H1 (cell line): ENCODE measurements at regions not wholly inside any gene's neighbourhood (a gene's known extent, or its start where the extent isn't known, plus 50 kb on each side); places are given as distances from the start of the nearest gene placed in this dataset.

Experiments used
- CTCF ChIA-PET: fragments of 300-600 bp; sonication (Branson Sonifier 250); formaldehyde crosslinking; loops from one replicate; lab custom pipeline; 2021; ENCODE audit not compliant: partially characterized antibody; lab: Charles Lee
- POLR2A ChIA-PET: fragments of 300-600 bp; sonication (Branson Sonifier 250); formaldehyde crosslinking; loops from one replicate; lab custom pipeline; 2021; ENCODE audit warnings: inconsistent platforms; ENCODE audit not compliant: partially characterized antibody; lab: Charles Lee
- DNase-seq, 2 experiments: peaks; one replicate each; pipeline versions ENCODE4 v3.0.0 to v3.0.0-alpha.2; 2010 to 2022; ENCODE audit warnings: low spot score in 2 of 2, low read depth in 1 of 2, mixed read lengths in 1 of 2
- FAIRE-seq: peaks from 2 replicates; lab custom pipeline; 2011; peaks lifted over from hg19 to GRCh38; lab: Jason Lieb, UNC
- H2AFZ ChIP-seq: 2 replicates; pipeline ENCODE4 v1.8.1; 2012; ENCODE audit warnings: low read length, inconsistent platforms
- H2AK5ac ChIP-seq: 2 replicates; pipeline ENCODE4 v1.6.1; 2013; ENCODE audit warnings: low read depth, low read length
- H2BK120ac ChIP-seq: replicated peaks from 2 replicates; pipeline ENCODE3; 2013; ENCODE audit warnings: low read depth, low read length, inconsistent platforms
- H2BK12ac ChIP-seq: 2 replicates; pipeline ENCODE4 v1.6.1; 2013; ENCODE audit warnings: low read depth, low read length
- H2BK15ac ChIP-seq: 2 replicates; pipeline ENCODE4 v1.6.1; 2013; ENCODE audit warnings: low read length
- H2BK20ac ChIP-seq: 2 replicates; pipeline ENCODE4 v1.6.1; 2013; ENCODE audit warnings: low read length
- H2BK5ac ChIP-seq: 2 replicates; pipeline ENCODE4 v1.6.1; 2013; ENCODE audit warnings: low read depth, low read length
- H3K14ac ChIP-seq: 2 replicates; pipeline ENCODE4 v1.6.1; 2013; ENCODE audit warnings: inconsistent platforms; ENCODE audit not compliant: insufficient read length
- H3K18ac ChIP-seq: 2 replicates; pipeline ENCODE4 v1.6.1; 2013; ENCODE audit warnings: low read length; ENCODE audit errors: extremely low read depth
- H3K23ac ChIP-seq: 2 replicates; pipeline ENCODE4 v1.6.1; 2013; ENCODE audit warnings: inconsistent platforms; ENCODE audit not compliant: insufficient read length
- H3K23me2 ChIP-seq: 2 replicates; pipeline ENCODE4 v1.6.1; 2013; ENCODE audit warnings: low read depth, low read length
- H3K27ac ChIP-seq: 2 replicates; pipeline ENCODE4 v1.6.1; 2011; ENCODE audit warnings: low read depth, low read length, inconsistent platforms
- H3K27me3 ChIP-seq, 4 experiments: replicated peaks in 1 of 4; 1 replicate in 1 of 4; 2 replicates in 3 of 4; pipeline versions ENCODE4 v1.6.1 to v1.8.1; 2011 to 2013; ENCODE audit warnings: low read length in 3 of 4, mild to moderate bottlenecking in 3 of 4, inconsistent platforms in 2 of 4, mixed read lengths in 2 of 4, moderate library complexity in 1 of 4; ENCODE audit not compliant: control insufficient read depth in 3 of 4, insufficient read depth in 3 of 4; ENCODE audit errors: extremely low read depth in 1 of 4
- H3K36me3 ChIP-seq, 4 experiments: 2 replicates each; pipeline versions ENCODE4 v1.6.1 to v1.8.1; 2011 to 2013; ENCODE audit warnings: mild to moderate bottlenecking in 4 of 4, low read length in 3 of 4, moderate library complexity in 2 of 4, control low read depth in 1 of 4, inconsistent platforms in 1 of 4; ENCODE audit not compliant: insufficient read depth in 4 of 4, control insufficient read depth in 2 of 4
- H3K4ac ChIP-seq: replicated peaks from 2 replicates; pipeline ENCODE3; 2013; ENCODE audit warnings: low read length, low read depth, mixed read lengths, inconsistent platforms; ENCODE audit not compliant: insufficient read length
- H3K4me1 ChIP-seq, 4 experiments: replicated peaks in 1 of 4; 1 replicate in 1 of 4; 2 replicates in 3 of 4; pipeline versions ENCODE4 v1.6.1 to v1.8.1; 2011 to 2013; ENCODE audit warnings: low read length in 3 of 4, inconsistent platforms in 2 of 4, mixed read lengths in 1 of 4; ENCODE audit not compliant: insufficient read depth in 4 of 4, control insufficient read depth in 3 of 4
- H3K4me2 ChIP-seq, 2 experiments: 2 replicates each; pipeline versions ENCODE4 v1.6.1 to v1.8.1; 2011 to 2013; ENCODE audit warnings: low read depth in 2 of 2, low read length in 2 of 2, control low read depth in 1 of 2, inconsistent platforms in 1 of 2, mild to moderate bottlenecking in 1 of 2; ENCODE audit not compliant: insufficient read depth in 1 of 2
- H3K4me3 ChIP-seq, 4 experiments: fragments of 200-600, 300-600 bp in 1 of 4; sonication (generic), shearing (Covaris generic), sonication (Bioruptor Twin) in 1 of 4; 2 replicates each; pipeline versions ENCODE4 v1.5.1 to v1.8.1; 2011 to 2016; ENCODE audit warnings: low read length in 4 of 4, low read depth in 3 of 4, control low read depth in 2 of 4, inconsistent platforms in 2 of 4, mild to moderate bottlenecking in 2 of 4, mixed read lengths in 1 of 4, moderate library complexity in 1 of 4; ENCODE audit not compliant: insufficient read depth in 2 of 4; ENCODE audit errors: extremely low read depth in 1 of 4
- H3K56ac ChIP-seq: replicated peaks from 2 replicates; pipeline ENCODE3; 2013; ENCODE audit warnings: low read depth, mild to moderate bottlenecking, mixed read lengths, low read length, inconsistent platforms; ENCODE audit not compliant: insufficient read length
- H3K79me1 ChIP-seq: 2 replicates; pipeline ENCODE4 v1.6.1; 2013; ENCODE audit warnings: low read depth, low read length, control low read depth
- H3K79me2 ChIP-seq, 2 experiments: 2 replicates each; pipeline versions ENCODE4 v1.6.1 to v1.8.1; 2012 to 2013; ENCODE audit warnings: low read length in 2 of 2, mild to moderate bottlenecking in 2 of 2, inconsistent platforms in 1 of 2; ENCODE audit not compliant: insufficient read depth in 2 of 2, control insufficient read depth in 1 of 2
- H3K9ac ChIP-seq, 4 experiments: replicated peaks in 1 of 4; 1 replicate in 1 of 4; 2 replicates in 3 of 4; pipeline versions ENCODE4 v1.6.1 to v1.8.1; 2011 to 2013; ENCODE audit warnings: low read depth in 3 of 4, low read length in 3 of 4, control low read depth in 2 of 4, mild to moderate bottlenecking in 2 of 4, moderate library complexity in 2 of 4, inconsistent platforms in 1 of 4; ENCODE audit errors: extremely low read depth in 1 of 4
- H3K9me3 ChIP-seq, 2 experiments: 2 replicates each; pipeline versions ENCODE4 v1.6.1 to v1.8.1; 2012 to 2013; ENCODE audit warnings: mild to moderate bottlenecking in 2 of 2, moderate library complexity in 2 of 2, control low read depth in 1 of 2, inconsistent platforms in 1 of 2, low read depth in 1 of 2, low read length in 1 of 2, mixed read lengths in 1 of 2; ENCODE audit not compliant: insufficient read depth in 2 of 2
- H4K20me1 ChIP-seq, 2 experiments: replicated peaks in 1 of 2; 2 replicates each; pipeline versions ENCODE3 to v1.8.1; 2011 to 2013; ENCODE audit warnings: inconsistent platforms in 2 of 2, low read length in 2 of 2, mild to moderate bottlenecking in 1 of 2; ENCODE audit not compliant: insufficient read depth in 2 of 2, control insufficient read depth in 1 of 2
- H4K5ac ChIP-seq: 2 replicates; pipeline ENCODE4 v1.6.1; 2013; ENCODE audit warnings: low read length, low read depth, mixed read lengths, inconsistent platforms; ENCODE audit not compliant: insufficient read length
- H4K8ac ChIP-seq: 2 replicates; pipeline ENCODE4 v1.8.0; 2013; ENCODE audit warnings: mild to moderate bottlenecking, moderate library complexity, low read length, inconsistent platforms; ENCODE audit not compliant: insufficient read depth; ENCODE audit errors: extremely low read depth
- H4K91ac ChIP-seq: replicated peaks from 2 replicates; pipeline ENCODE3; 2013; ENCODE audit warnings: low read length, mixed read lengths, inconsistent platforms; ENCODE audit not compliant: insufficient read length
- ATF2 ChIP-seq: IDR thresholded peaks from 2 replicates; pipeline ENCODE4 v1.6.1; 2012; ENCODE audit warnings: low read length, inconsistent platforms
- CBX8 ChIP-seq: fragments of 300-800, 300-1000 bp; sonication (generic); IDR thresholded peaks from 2 replicates; pipeline ENCODE4 v1.7.1; 2016; ENCODE audit warnings: low read depth, low read length, borderline replicate concordance
- CREB1 ChIP-seq: IDR thresholded peaks from 2 replicates; pipeline ENCODE4 v1.6.1; 2012; ENCODE audit warnings: inconsistent platforms
- EZH2 ChIP-seq: fragments of 200-600 bp; sonication (generic); IDR thresholded peaks from 2 replicates; pipeline ENCODE4 v1.7.1; 2012; ENCODE audit warnings: low read depth, mild to moderate bottlenecking, moderate library complexity, low read length, inconsistent platforms; ENCODE audit not compliant: severe bottlenecking
- PHF8 ChIP-seq: fragments of 200-600 bp; sonication (generic); conservative IDR thresholded peaks from 2 replicates; pipeline ENCODE4 v1.7.1; 2012; ENCODE audit warnings: low read depth, mild to moderate bottlenecking, inconsistent platforms, low read length, moderate library complexity
- POLR2A ChIP-seq, 2 experiments: IDR thresholded peaks; 1 replicate in 1 of 2; 2 replicates in 1 of 2; pipeline ENCODE4 v1.6.1; 2011; ENCODE audit warnings: low read depth in 2 of 2, low read length in 2 of 2, mild to moderate bottlenecking in 2 of 2; ENCODE audit errors: control extremely low read depth in 1 of 2
- RBBP5 ChIP-seq: IDR thresholded peaks from 2 replicates; pipeline ENCODE4 v1.7.1; 2012; ENCODE audit warnings: low read depth, mild to moderate bottlenecking, inconsistent platforms, low read length, moderate library complexity, borderline replicate concordance
- RNF2 ChIP-seq: fragments of 200-900, 300-1000 bp; sonication (generic); IDR thresholded peaks from 2 replicates; pipeline ENCODE4 v1.7.1; 2016; ENCODE audit warnings: borderline replicate concordance, low read depth, mild to moderate bottlenecking, antibody characterized with exemption, low read length; ENCODE audit not compliant: poor library complexity, severe bottlenecking; ENCODE audit errors: missing control alignments
- SIX5 ChIP-seq: IDR thresholded peaks from 2 replicates; pipeline ENCODE4 v1.6.1; 2011; ENCODE audit warnings: mild to moderate bottlenecking, low read depth, low read length
- SP1 ChIP-seq: IDR thresholded peaks from 2 replicates; pipeline ENCODE4 v1.6.1; 2011; ENCODE audit warnings: low read depth, low read length
- TAF7 ChIP-seq: optimal IDR thresholded peaks from 2 replicates; pipeline ENCODE3; 2011; ENCODE audit warnings: low read depth, mild to moderate bottlenecking, inconsistent platforms, low read length, moderate library complexity, borderline replicate concordance
- USF2 ChIP-seq: IDR thresholded peaks from 2 replicates; pipeline ENCODE4 v1.6.1; 2011; ENCODE audit warnings: low read length, improper control_type of control experiment
- WGBS, 2 experiments: shearing (Covaris generic) in 1 of 2; methylation state at CpG; one replicate each; pipeline versions ENCODE4 v1.1.6 to v1.1.7; 2013 to 2015; ENCODE audit warnings: low lambda C conversion rate in 2 of 2, mixed read lengths in 2 of 2, inconsistent platforms in 1 of 2, low coverage in 1 of 2, missing lambda C conversion rate in 1 of 2; ENCODE audit not compliant: insufficient replicate concordance in 2 of 2, insufficient coverage in 1 of 2, insufficient read length in 1 of 2; ENCODE audit errors: extremely low coverage in 1 of 2, missing lambda C conversion rate in 1 of 2; 5-methylcytosine and 5-hydroxymethylcytosine counted together

GRCh38 chr1:114270718-114271117 lies 117.0 kb upstream of the SYT6 start:
- Histone ChIP-seq H2AK5ac (no peak overlapping the region), H3K9me3 (no peaks in the 10 kb centered on the region), H4K8ac (no peak overlapping the region), H3K23me2 (no peaks in the 10 kb centered on the region), H3K27me3 (no peaks in the 10 kb centered on the region), H3K14ac (no peak overlapping the region), H3K18ac (no peak overlapping the region), H4K5ac (no peak overlapping the region), H3K79me1 (no peaks in the 10 kb centered on the region), H2BK20ac (no peak overlapping the region), H3K27ac (no peak overlapping the region), H3K56ac (no peak overlapping the region), H3K36me3 (no peaks in the 10 kb centered on the region), H4K91ac (no peak overlapping the region), H4K20me1 (no peaks in the 10 kb centered on the region), H3K4ac (no peak overlapping the region), H3K9ac (no peak overlapping the region), H3K23ac (no peak overlapping the region), H2BK12ac (no peak overlapping the region), H3K4me3 (no peak overlapping the region), H2AFZ (no peak overlapping the region), H3K79me2 (no peaks in the 10 kb centered on the region), H2BK120ac (no peak overlapping the region), H3K4me1 (no peaks in the 10 kb centered on the region), H2BK5ac (no peak overlapping the region), H2BK15ac (no peak overlapping the region), H3K4me2 (no peak overlapping the region)
- POLR2A ChIA-PET = no interaction called here
- 89% methylated on average over 2 of the region's 2 CpGs; no CpG with 5 or more reads in 1 of the 2 experiments for WGBS, 2 experiments
- DNase-seq = no peak
- CTCF ChIA-PET = interaction anchor here (0.9 to 4.1 kb wide), 4 partner anchors 11 to 287 kb away, joined by 3 to 32 read pairs (median 3); no protein-coding TSS in a partner anchor
- TF ChIP-seq RNF2 (no peak), USF2 (no peak), EZH2 (no peak), SP1 (no peak), CREB1 (no peak), SIX5 (no peak), PHF8 (no peak), TAF7 (no peak), CBX8 (no peak), RBBP5 (no peak), POLR2A (IDR thresholded peaks at IDR 0.05; ENCODE audit: control extremely low read depth in 1 of 2, low read depth in 2 of 2, low read length in 2 of 2) (no peak), ATF2 (no peak)
- FAIRE-seq = no peak
